Thoracic aorta (tissue), 2 donors: ENCODE measurements at regions not wholly inside any gene's neighbourhood (a gene's known extent, or its start where the extent isn't known, plus 50 kb on each side); places are given as distances from the start of the nearest gene placed in this dataset.

Source experiments
- ATAC-seq: fragments of 150-250 bp; one replicate; pipeline ENCODE4 v1.8.0; 2017; ENCODE audit warnings: low read depth; ENCODE audit not compliant: insufficient number of reproducible peaks, low FRiP score
- DNase-seq: peaks from one replicate; pipeline ENCODE4 v3.0.0-alpha.2; 2020; ENCODE audit warnings: low spot score
- H3K27ac ChIP-seq, 2 donors: fragments of 200-600 bp; sonication (generic); 1 replicate in 1 of 2; 2 replicates in 1 of 2; pipeline ENCODE4 v1.5.1; 2016; ENCODE audit warnings: mild to moderate bottlenecking in 2 of 2, moderate library complexity in 2 of 2
- H3K27me3 ChIP-seq: fragments of 200-600 bp; sonication (generic); replicated peaks from 2 replicates; pipeline ENCODE4 v1.6.0; 2016; ENCODE audit warnings: mild to moderate bottlenecking; ENCODE audit not compliant: insufficient read depth
- H3K36me3 ChIP-seq: fragments of 200-600 bp; sonication (generic); one replicate; pipeline ENCODE4 v1.5.1; 2016
- H3K4me1 ChIP-seq, 2 donors: fragments of 200-600 bp; sonication (generic); 1 replicate in 1 of 2; 2 replicates in 1 of 2; pipeline versions ENCODE4 v1.5.1 to v1.6.0; 2016; ENCODE audit warnings: low read depth in 2 of 2, mild to moderate bottlenecking in 1 of 2; ENCODE audit not compliant: control insufficient read depth in 1 of 2
- H3K4me3 ChIP-seq: fragments of 200-600 bp; sonication (generic); 2 replicates; pipeline ENCODE4 v1.5.1; 2016; ENCODE audit warnings: mild to moderate bottlenecking
- H3K9me3 ChIP-seq: fragments of 200-600 bp; sonication (generic); 2 replicates; pipeline ENCODE4 v1.5.1; 2016
- TF ChIP-seq, protein P1 (sequence below): fragments of 200-600 bp; sonication (generic); IDR thresholded peaks from one replicate; pipeline ENCODE4 v1.5.1; 2019; ENCODE audit warnings: antibody characterized with exemption

DNA sequence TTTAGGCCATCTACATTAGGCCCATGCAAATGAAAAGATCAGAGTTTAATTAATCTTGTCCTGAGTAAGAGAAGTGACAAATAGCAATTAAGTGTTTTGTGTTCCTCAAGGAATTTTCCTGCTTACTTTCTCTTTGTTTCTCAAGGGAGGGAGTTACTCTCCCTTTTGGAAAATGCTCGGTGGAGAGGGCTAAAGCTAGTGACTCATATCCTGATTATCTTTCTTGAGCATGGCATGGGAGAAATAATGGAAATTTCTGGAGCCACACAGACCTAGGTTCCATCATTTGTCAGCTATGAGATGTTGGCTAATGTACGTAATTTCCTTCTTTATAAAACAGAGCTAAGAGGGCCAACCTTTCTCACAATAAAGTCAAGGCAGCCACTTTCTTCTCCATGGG, 177.1 kb downstream of the ETAA1 start:
- Histone ChIP-seq H3K36me3 (no peaks in the 10 kb centered on the region), H3K4me1 (no peaks in the 10 kb centered on the region), H3K9me3 (no peaks in the 10 kb centered on the region), H3K27ac (no peak overlapping the region), H3K4me3 (no peak overlapping the region), H3K27me3 (no peaks in the 10 kb centered on the region)
- ATAC-seq = no peak
- no peak for DNase-seq
- TF ChIP-seq, protein P1, sequence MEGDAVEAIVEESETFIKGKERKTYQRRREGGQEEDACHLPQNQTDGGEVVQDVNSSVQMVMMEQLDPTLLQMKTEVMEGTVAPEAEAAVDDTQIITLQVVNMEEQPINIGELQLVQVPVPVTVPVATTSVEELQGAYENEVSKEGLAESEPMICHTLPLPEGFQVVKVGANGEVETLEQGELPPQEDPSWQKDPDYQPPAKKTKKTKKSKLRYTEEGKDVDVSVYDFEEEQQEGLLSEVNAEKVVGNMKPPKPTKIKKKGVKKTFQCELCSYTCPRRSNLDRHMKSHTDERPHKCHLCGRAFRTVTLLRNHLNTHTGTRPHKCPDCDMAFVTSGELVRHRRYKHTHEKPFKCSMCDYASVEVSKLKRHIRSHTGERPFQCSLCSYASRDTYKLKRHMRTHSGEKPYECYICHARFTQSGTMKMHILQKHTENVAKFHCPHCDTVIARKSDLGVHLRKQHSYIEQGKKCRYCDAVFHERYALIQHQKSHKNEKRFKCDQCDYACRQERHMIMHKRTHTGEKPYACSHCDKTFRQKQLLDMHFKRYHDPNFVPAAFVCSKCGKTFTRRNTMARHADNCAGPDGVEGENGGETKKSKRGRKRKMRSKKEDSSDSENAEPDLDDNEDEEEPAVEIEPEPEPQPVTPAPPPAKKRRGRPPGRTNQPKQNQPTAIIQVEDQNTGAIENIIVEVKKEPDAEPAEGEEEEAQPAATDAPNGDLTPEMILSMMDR = no peak

DNA sequence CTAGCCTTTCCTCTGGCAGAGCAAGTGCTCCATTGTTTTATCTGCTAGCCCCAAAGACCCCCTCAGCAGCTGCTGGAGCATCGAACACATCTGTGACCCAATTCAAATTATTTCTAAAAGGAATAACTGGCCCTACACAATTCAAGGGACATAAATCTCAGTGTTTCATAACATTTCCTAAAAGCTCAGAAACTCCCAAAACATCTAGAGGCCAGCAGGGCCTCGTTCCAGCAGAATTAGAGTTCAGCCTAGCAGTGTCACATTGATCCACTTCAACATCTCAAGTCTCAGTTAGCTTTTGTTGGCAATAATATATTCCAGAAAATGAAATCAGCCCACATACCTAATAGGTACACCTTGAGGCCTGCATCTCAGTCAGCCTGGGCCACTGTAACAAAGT, 179.1 kb downstream of the ETAA1 start:
- TF ChIP-seq, protein P1 = no peak
- DNase-seq (no peak), ATAC-seq (no peak)
- H3K27me3 ChIP-seq = no peaks in the 10 kb centered on the region
- H3K4me1 ChIP-seq = no peaks in the 10 kb centered on the region
- no peaks in the 10 kb centered on the region for H3K9me3 ChIP-seq
- no peaks in the 10 kb centered on the region for H3K36me3 ChIP-seq
- H3K27ac ChIP-seq = no peak overlapping the region
- H3K4me3 ChIP-seq = no peak overlapping the region

DNA sequence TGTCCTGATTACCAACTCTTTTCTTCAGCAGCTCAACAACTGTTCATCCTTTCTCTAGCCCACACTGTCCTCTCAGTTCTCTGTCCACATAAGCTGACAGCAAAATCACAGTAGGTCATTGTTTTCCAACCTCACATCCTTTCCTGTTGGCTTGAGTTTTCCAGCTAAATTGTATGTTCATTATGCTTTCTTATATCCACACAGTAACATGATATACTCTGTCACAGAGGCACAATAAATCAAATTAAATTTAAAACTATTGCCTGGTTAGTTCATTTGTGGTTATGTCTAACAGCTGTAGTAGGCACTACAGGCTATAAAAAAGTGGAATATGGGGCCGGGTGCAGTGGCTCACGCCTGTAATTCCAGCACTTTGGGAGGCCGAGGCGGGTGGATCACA, 179.9 kb downstream of the ETAA1 start:
- Histone ChIP-seq H3K9me3 (peaks cover 3% of the 10 kb centered on the region), H3K4me1 (no peaks in the 10 kb centered on the region), H3K27me3 (no peaks in the 10 kb centered on the region), H3K27ac (no peak overlapping the region), H3K4me3 (no peak overlapping the region), H3K36me3 (no peaks in the 10 kb centered on the region)
- DNase-seq = no peak
- TF ChIP-seq, protein P1 = no peak
- ATAC-seq = no peak

DNA sequence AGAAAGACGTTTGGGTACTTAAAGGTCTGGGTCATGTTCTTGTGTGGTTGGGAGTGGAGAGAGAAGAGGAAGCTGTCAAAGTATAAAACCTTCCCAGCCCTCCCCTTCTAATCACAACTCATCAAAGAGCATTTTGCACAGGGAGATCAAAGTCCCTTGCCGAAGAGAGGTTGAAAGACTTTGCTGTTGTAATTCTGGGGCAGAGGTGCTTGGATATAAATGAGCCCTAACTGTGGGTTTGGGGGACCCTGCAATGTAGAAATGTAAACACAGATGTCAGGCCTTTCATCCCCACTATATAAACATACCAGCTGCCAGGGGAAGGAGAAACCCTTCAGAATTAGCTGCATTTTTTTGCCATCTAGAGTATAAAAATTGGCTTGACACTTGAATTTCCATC, 182.1 kb downstream of the ETAA1 start:
- Histone ChIP-seq H3K9me3 (peaks cover 13% of the 10 kb centered on the region), H3K27ac (no peak overlapping the region), H3K4me3 (no peak overlapping the region), H3K36me3 (no peaks in the 10 kb centered on the region), H3K4me1 (no peaks in the 10 kb centered on the region), H3K27me3 (no peaks in the 10 kb centered on the region)
- no peak for DNase-seq
- TF ChIP-seq, protein P1 = no peak
- no peak for ATAC-seq

DNA sequence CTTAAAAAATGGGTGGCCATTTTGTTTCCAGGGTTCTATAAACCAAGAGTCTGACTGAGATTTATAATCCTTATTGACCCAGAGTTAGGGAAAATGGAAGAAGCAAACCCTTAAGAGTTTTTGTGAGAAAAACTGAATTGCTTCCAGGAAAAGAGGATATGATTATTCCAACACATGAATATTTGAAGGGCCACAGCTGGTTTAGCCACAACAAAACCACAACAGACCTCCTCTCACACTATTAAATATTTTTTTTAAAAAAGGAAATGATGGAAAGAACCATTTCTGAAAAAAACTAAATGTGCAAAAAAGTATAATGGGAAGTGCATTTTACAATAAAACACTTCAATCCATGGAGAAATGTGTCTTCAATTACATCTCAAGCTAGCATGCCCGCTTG, 182.7 kb downstream of the ETAA1 start:
- TF ChIP-seq, protein P1 = no peak
- DNase-seq (no peak), ATAC-seq (no peak)
- Histone ChIP-seq H3K4me1 (no peaks in the 10 kb centered on the region), H3K36me3 (no peaks in the 10 kb centered on the region), H3K27me3 (no peaks in the 10 kb centered on the region), H3K9me3 (peaks cover 13% of the 10 kb centered on the region), H3K27ac (no peak overlapping the region), H3K4me3 (no peak overlapping the region)
